ENCODE measurements at regions not wholly inside any gene's neighbourhood (a gene's known extent, or its start where the extent isn't known, plus 50 kb on each side); places are given as distances from the start of the nearest gene placed in this dataset.

GRCh38 chr3:1677576-1678156 is 421.0 kb upstream of the CNTN4 start:
- POLR2A ChIA-PET = no interaction called here
- Histone ChIP-seq H3K27ac (ENCODE audit: low read depth in 2 of 2, low read length in 1 of 2) (no peak overlapping the region), H3K36me3 (replicated peaks in 1 of 2; ENCODE audit: control insufficient read depth in 1 of 2, insufficient read depth in 2 of 2, low read length in 1 of 2) (no peaks in the 10 kb centered on the region), H3K9me3 (peaks cover 8% of the 10 kb centered on the region), H3K9me2 (no peaks in the 10 kb centered on the region), H3K9ac (no peak overlapping the region), H2AFZ (ENCODE audit: low read depth) (no peak overlapping the region), H4K20me1 (ENCODE audit: insufficient read depth) (no peaks in the 10 kb centered on the region), H3K4me1 (ENCODE audit: control insufficient read depth in 1 of 2, insufficient read depth in 2 of 2, low read depth in 1 of 2, low read length in 1 of 2) (no peaks in the 10 kb centered on the region; a peak in 1 of 4 replicates), H3K79me2 (ENCODE audit: insufficient read depth) (no peaks in the 10 kb centered on the region), H3K27me3 (ENCODE audit: insufficient read depth) (no peaks in the 10 kb centered on the region), H3K4me3 (ENCODE audit: low read depth in 2 of 2, low read length in 1 of 2) (no peak overlapping the region), H3F3A (replicated peaks; ENCODE audit: insufficient read depth) (no peaks in the 10 kb centered on the region), H3K4me2 (no peak overlapping the region)
- TF ChIP-seq JUND (IDR thresholded peaks at IDR 0.05) (no peak), TCF12 (IDR thresholded peaks at IDR 0.05) (no peak), RFX5 (IDR thresholded peaks at IDR 0.05; ENCODE audit: low read length) (no peak), SMC3 (IDR thresholded peaks at IDR 0.05; ENCODE audit: low read depth, low read length) (no peak), USF1 (IDR thresholded peaks at IDR 0.05; ENCODE audit: borderline replicate concordance, low read depth) (no peak), RAD21 (IDR thresholded peaks at IDR 0.05; ENCODE audit: low read length) (no peak), CHD2 (IDR thresholded peaks at IDR 0.05; ENCODE audit: low read length, partially characterized antibody) (no peak), GATA2 (CRISPR knock-in tag; IDR thresholded peaks at IDR 0.05) (no peak), TEAD4 (IDR thresholded peaks at IDR 0.05; ENCODE audit: borderline replicate concordance, insufficient read depth) (no peak), YY1 (IDR thresholded peaks at IDR 0.05; ENCODE audit: low read depth) (no peak), SIN3A (IDR thresholded peaks at IDR 0.05; ENCODE audit: borderline replicate concordance, low read depth, low read length) (no peak), MEF2A (IDR thresholded peaks at IDR 0.05; ENCODE audit: borderline replicate concordance, low read depth) (no peak), MAX (IDR thresholded peaks at IDR 0.05; ENCODE audit: low read depth) (no peak), ELF1 (IDR thresholded peaks at IDR 0.05) (no peak), RCOR1 (IDR thresholded peaks at IDR 0.05; ENCODE audit: low read length) (no peak), NFIC (IDR thresholded peaks at IDR 0.05; ENCODE audit: borderline replicate concordance) (no peak)
- CTCF ChIA-PET = no interaction called here
- 26% methylated on average over 7 of the region's 7 CpGs for WGBS (ENCODE audit: low lambda C conversion rate)
- no peak for DNase-seq

GRCh38 chr3:1692428-1692827 is 406.2 kb upstream of the CNTN4 start:
- peaks cover 7% of the 10 kb centered on the region; the same call in 1 of the 2 replicates for H3K9me3 ChIP-seq
- no peaks in the 10 kb centered on the region for H3K36me3 ChIP-seq (replicated peaks in 1 of 2; ENCODE audit: control insufficient read depth in 1 of 2, insufficient read depth in 2 of 2, low read length in 1 of 2)
- H3K9me2 ChIP-seq = no peaks in the 10 kb centered on the region
- no peaks in the 10 kb centered on the region for H3F3A ChIP-seq (replicated peaks; ENCODE audit: insufficient read depth)
- H3K4me2 ChIP-seq = no peak overlapping the region
- no peaks in the 10 kb centered on the region for H3K27me3 ChIP-seq (ENCODE audit: insufficient read depth)
- 60% methylated on average over 1 of the region's 1 CpG for WGBS (ENCODE audit: low lambda C conversion rate)
- TF ChIP-seq JUND (IDR thresholded peaks at IDR 0.05) (no peak), EP300 (IDR thresholded peaks at IDR 0.05; ENCODE audit: borderline replicate concordance in 1 of 2, low read depth in 1 of 2, low read length in 1 of 2) (no peak), SMC3 (IDR thresholded peaks at IDR 0.05; ENCODE audit: low read depth, low read length) (no peak), USF1 (IDR thresholded peaks at IDR 0.05; ENCODE audit: borderline replicate concordance, low read depth) (no peak), USF2 (IDR thresholded peaks at IDR 0.05; ENCODE audit: borderline replicate concordance, low read depth, low read length) (no peak)
- H2AFZ ChIP-seq (ENCODE audit: low read depth) = no peak overlapping the region
- no peak for DNase-seq
- no peaks in the 10 kb centered on the region for H3K79me2 ChIP-seq (ENCODE audit: insufficient read depth)
- CTCF ChIA-PET = no interaction called here
- no peak overlapping the region for H3K4me3 ChIP-seq (ENCODE audit: low read depth in 2 of 2, low read length in 1 of 2)
- H3K4me1 ChIP-seq (ENCODE audit: control insufficient read depth in 1 of 2, insufficient read depth in 2 of 2, low read depth in 1 of 2, low read length in 1 of 2) = peaks cover 0 to 2% of the 10 kb centered on the region in 2 experiments; a peak in 1 of 4 replicates
- no peak overlapping the region for H3K27ac ChIP-seq (ENCODE audit: low read depth in 2 of 2, low read length in 1 of 2)
- POLR2A ChIA-PET = no interaction called here
- no peak overlapping the region for H3K9ac ChIP-seq
- no peaks in the 10 kb centered on the region for H4K20me1 ChIP-seq (ENCODE audit: insufficient read depth)
